ENCODE measurements at regions not wholly inside any gene's neighbourhood (a gene's known extent, or its start where the extent isn't known, plus 50 kb on each side); places are given as distances from the start of the nearest gene placed in this dataset.

- Histone ChIP-seq H3K4me3 (ENCODE audit: low read length, poor library complexity, severe bottlenecking) (no peak overlapping the region), H3K4me1 (ENCODE audit: insufficient read depth, low read length, poor library complexity, severe bottlenecking) (peaks cover 32% of the 10 kb centered on the region), H3K27me3 (ENCODE audit: insufficient read depth, low read length, poor library complexity, severe bottlenecking) (no peaks in the 10 kb centered on the region), H3F3A (ENCODE audit: low read depth) (no peaks in the 10 kb centered on the region), H3K4me2 (ENCODE audit: low read depth, low read length, poor library complexity, severe bottlenecking) (no peak overlapping the region), H3K79me2 (ENCODE audit: insufficient read depth, low read length) (no peaks in the 10 kb centered on the region), H3K9ac (ENCODE audit: low read depth, low read length, poor library complexity, severe bottlenecking) (peak overlapping the region; percentile 8), H2AFZ (ENCODE audit: low read length) (no peak overlapping the region), H3K36me3 (ENCODE audit: insufficient read depth, low read length) (no peaks in the 10 kb centered on the region), H3K9me2 (replicated peaks; ENCODE audit: low read depth, low read length) (no peaks in the 10 kb centered on the region), H3K9me3 (ENCODE audit: insufficient read depth, low read depth, low read length) (no peaks in the 10 kb centered on the region), H4K20me1 (ENCODE audit: insufficient read depth, low read length, poor library complexity, severe bottlenecking) (no peaks in the 10 kb centered on the region)
- TF ChIP-seq EZH2phosphoT487 (IDR thresholded peaks at IDR 0.05; ENCODE audit: borderline replicate concordance): no peak
- TF ChIP-seq CTCF (conservative IDR thresholded peaks at IDR 0.05; ENCODE audit: low read length): no peak
Measured at GRCh38 chr11:8786933-8787332, 104.3 kb downstream of the RPL27A start.

- no peak for TF ChIP-seq CTCF (conservative IDR thresholded peaks at IDR 0.05; ENCODE audit: low read length)
- TF ChIP-seq EZH2phosphoT487 (IDR thresholded peaks at IDR 0.05; ENCODE audit: borderline replicate concordance): no peak
- Histone ChIP-seq H4K20me1 (ENCODE audit: insufficient read depth, low read length, poor library complexity, severe bottlenecking) (no peaks in the 10 kb centered on the region), H3K9me2 (replicated peaks; ENCODE audit: low read depth, low read length) (no peaks in the 10 kb centered on the region), H3K9me3 (ENCODE audit: insufficient read depth, low read depth, low read length) (no peaks in the 10 kb centered on the region), H2AFZ (ENCODE audit: low read length) (no peak overlapping the region), H3K4me2 (ENCODE audit: low read depth, low read length, poor library complexity, severe bottlenecking) (peak overlapping the region; percentile 2), H3K79me2 (ENCODE audit: insufficient read depth, low read length) (no peaks in the 10 kb centered on the region), H3K4me3 (ENCODE audit: low read length, poor library complexity, severe bottlenecking) (no peak overlapping the region), H3K27me3 (ENCODE audit: insufficient read depth, low read length, poor library complexity, severe bottlenecking) (no peaks in the 10 kb centered on the region), H3K9ac (ENCODE audit: low read depth, low read length, poor library complexity, severe bottlenecking) (peak overlapping the region; percentile 8), H3K4me1 (ENCODE audit: insufficient read depth, low read length, poor library complexity, severe bottlenecking) (peaks cover 32% of the 10 kb centered on the region), H3K36me3 (ENCODE audit: insufficient read depth, low read length) (no peaks in the 10 kb centered on the region), H3F3A (ENCODE audit: low read depth) (no peaks in the 10 kb centered on the region)
Measured at GRCh38 chr11:8787372-8787771, 104.8 kb downstream of the RPL27A start.

GRCh38 chr11:8788616-8789015 lies 106.0 kb downstream of the RPL27A start:
- peaks cover 32% of the 10 kb centered on the region for H3K4me1 ChIP-seq (ENCODE audit: insufficient read depth, low read length, poor library complexity, severe bottlenecking)
- no peaks in the 10 kb centered on the region for H3K27me3 ChIP-seq (ENCODE audit: insufficient read depth, low read length, poor library complexity, severe bottlenecking)
- no peak overlapping the region for H3K9ac ChIP-seq (ENCODE audit: low read depth, low read length, poor library complexity, severe bottlenecking)
- no peaks in the 10 kb centered on the region for H3K36me3 ChIP-seq (ENCODE audit: insufficient read depth, low read length)
- no peak for TF ChIP-seq EZH2phosphoT487 (IDR thresholded peaks at IDR 0.05; ENCODE audit: borderline replicate concordance)
- no peak for TF ChIP-seq CTCF (conservative IDR thresholded peaks at IDR 0.05; ENCODE audit: low read length)
- no peaks in the 10 kb centered on the region for H4K20me1 ChIP-seq (ENCODE audit: insufficient read depth, low read length, poor library complexity, severe bottlenecking)
- H3K9me2 ChIP-seq (replicated peaks; ENCODE audit: low read depth, low read length): no peaks in the 10 kb centered on the region
- no peak overlapping the region; the same call in 1 of the 2 replicates for H2AFZ ChIP-seq (ENCODE audit: low read length)
- no peaks in the 10 kb centered on the region for H3F3A ChIP-seq (ENCODE audit: low read depth)
- H3K9me3 ChIP-seq (ENCODE audit: insufficient read depth, low read depth, low read length): no peaks in the 10 kb centered on the region
- no peak overlapping the region for H3K4me2 ChIP-seq (ENCODE audit: low read depth, low read length, poor library complexity, severe bottlenecking)
- no peaks in the 10 kb centered on the region for H3K79me2 ChIP-seq (ENCODE audit: insufficient read depth, low read length)
- H3K4me3 ChIP-seq (ENCODE audit: low read length, poor library complexity, severe bottlenecking): no peak overlapping the region
